C4-2B (cell line): ENCODE measurements at regions not wholly inside any gene's neighbourhood (a gene's known extent, or its start where the extent isn't known, plus 50 kb on each side); places are given as distances from the start of the nearest gene placed in this dataset.

Experiments used
- CTCF ChIP-seq: fragments of 450-650 bp; conservative IDR thresholded peaks from 2 replicates; pipeline ENCODE4 v1.5.1; 2017; ENCODE audit warnings: mild to moderate bottlenecking
- ZFX ChIP-seq: fragments of 450-650 bp; IDR thresholded peaks from 2 replicates; pipeline ENCODE4 v1.6.1; 2017

- TF ChIP-seq CTCF (no peak), ZFX (no peak)
Measured at GRCh38 chr6:71393471-71393870, 104.9 kb downstream of the OGFRL1 start.
